A673 (cell line): ENCODE measurements at regions not wholly inside any gene's neighbourhood (a gene's known extent, or its start where the extent isn't known, plus 50 kb on each side); places are given as distances from the start of the nearest gene placed in this dataset.

Source experiments
- BruUV-seq: library from RNA; stranded (reverse); fragments of 400-500 nt; replicated peaks from 2 replicates; lab custom pipeline; 2021; lab: Mats Ljungman, UMichigan
- CTCF ChIA-PET: fragments of 300-600 bp; sonication (Branson Sonifier 250); formaldehyde crosslinking; loops from one replicate; lab custom pipeline; 2022; ENCODE audit warnings: antibody characterized with exemption; lab: Charles Lee
- POLR2A ChIA-PET: fragments of 300-600 bp; sonication (Branson Sonifier 250); formaldehyde crosslinking; loops from one replicate; lab custom pipeline; 2022; ENCODE audit warnings: antibody characterized with exemption; ENCODE audit not compliant: low non-redundant PET; lab: Charles Lee
- DNase-seq: peaks from one replicate; pipeline ENCODE4 v3.0.0-alpha.2; 2015; ENCODE audit warnings: low spot score
- H3K27ac ChIP-seq: fragments of 200-600 bp; sonication (generic); 2 replicates; pipeline ENCODE4 v1.5.1; 2016; ENCODE audit warnings: mixed run types, low read depth, mild to moderate bottlenecking, mixed read lengths, antibody characterized with exemption, low read length; ENCODE audit not compliant: poor library complexity, severe bottlenecking
- H3K27me3 ChIP-seq: fragments of 200-600 bp; sonication (generic); replicated peaks from 2 replicates; pipeline ENCODE4 v1.6.1; 2017; ENCODE audit warnings: mixed run types, low read depth, mild to moderate bottlenecking, mixed read lengths, antibody characterized with exemption, low read length; ENCODE audit not compliant: insufficient read depth, poor library complexity
- H3K36me3 ChIP-seq: fragments of 200-600 bp; sonication (generic); 2 replicates; pipeline ENCODE4 v1.6.1; 2016; ENCODE audit warnings: mixed run types, mild to moderate bottlenecking, mixed read lengths, antibody characterized with exemption, low read length; ENCODE audit not compliant: insufficient read depth, poor library complexity, severe bottlenecking
- H3K4me1 ChIP-seq: fragments of 200-600 bp; sonication (generic); 2 replicates; pipeline ENCODE4 v1.6.1; 2017; ENCODE audit warnings: mixed run types, mild to moderate bottlenecking, mixed read lengths, antibody characterized with exemption, low read length; ENCODE audit not compliant: insufficient read depth, poor library complexity, severe bottlenecking
- H3K4me3 ChIP-seq: fragments of 200-600 bp; sonication (generic); 2 replicates; pipeline ENCODE4 v1.5.1; 2016; ENCODE audit warnings: low read depth, mixed run types, mild to moderate bottlenecking, mixed read lengths, low read length; ENCODE audit not compliant: poor library complexity, severe bottlenecking
- H3K9me3 ChIP-seq: fragments of 200-600 bp; sonication (generic); 2 replicates; pipeline ENCODE4 v1.6.1; 2016; ENCODE audit warnings: mixed run types, low read depth, mild to moderate bottlenecking, mixed read lengths, antibody characterized with exemption, low read length; ENCODE audit not compliant: poor library complexity, severe bottlenecking
- CTCF ChIP-seq: fragments of 300-800, 200-600 bp; sonication (generic); conservative IDR thresholded peaks from 2 replicates; pipeline ENCODE4 v1.5.1; 2017; ENCODE audit warnings: low read depth, mild to moderate bottlenecking, antibody characterized with exemption, low read length, moderate library complexity, mixed read lengths
- EZH2 ChIP-seq: fragments of 200-600 bp; sonication (generic); IDR thresholded peaks from 2 replicates; pipeline ENCODE4 v1.6.1; 2017; ENCODE audit warnings: borderline replicate concordance, low read depth, mild to moderate bottlenecking, mixed read lengths, antibody characterized with exemption, low read length; ENCODE audit not compliant: poor library complexity, severe bottlenecking
- intact Hi-C: fragments of 100-400 bp; cut with micrococcal nuclease; formaldehyde crosslinking; loops from one replicate; pipeline ENCODE4 v1.10.0; 2022; ENCODE audit not compliant: unreplicated experiment

GRCh38 chr22:49101873-49102272, 725.8 kb downstream of the BRD1 start:
- intact Hi-C loops, result no loop called here
- TF ChIP-seq EZH2 (no peak), CTCF (no peak)
- no peak for DNase-seq
- CTCF ChIA-PET, result no interaction called here
- no peak overlapping the region for H3K27ac ChIP-seq
- H3K27me3 ChIP-seq, result no peaks in the 10 kb centered on the region
- POLR2A ChIA-PET, result no interaction called here
- BruUV-seq, result no TSS peak
- no peak overlapping the region for H3K4me3 ChIP-seq
- H3K9me3 ChIP-seq, result no peaks in the 10 kb centered on the region
- H3K4me1 ChIP-seq, result peaks cover 18% of the 10 kb centered on the region
- no peaks in the 10 kb centered on the region for H3K36me3 ChIP-seq

- no TSS peak for BruUV-seq
Measured at GRCh38 chr22:49101225-49101624, 726.4 kb downstream of the BRD1 start.

GRCh38 chr22:49100773-49101172, 726.9 kb downstream of the BRD1 start:
- H3K27ac ChIP-seq, result no peak overlapping the region
- POLR2A ChIA-PET, result no interaction called here
- no TSS peak for BruUV-seq
- intact Hi-C loops, result no loop called here
- no peak for DNase-seq
- no peaks in the 10 kb centered on the region for H3K9me3 ChIP-seq
- no peaks in the 10 kb centered on the region for H3K27me3 ChIP-seq
- no peaks in the 10 kb centered on the region for H3K36me3 ChIP-seq
- TF ChIP-seq EZH2 (no peak), CTCF (no peak)
- H3K4me3 ChIP-seq, result no peak overlapping the region
- peaks cover 18% of the 10 kb centered on the region for H3K4me1 ChIP-seq
- CTCF ChIA-PET, result no interaction called here

More at GRCh38 chr22:49101225-49101624, 726.4 kb downstream of the BRD1 start:
- no peak overlapping the region for H3K27ac ChIP-seq
- POLR2A ChIA-PET, result no interaction called here
- intact Hi-C loops, result no loop called here
- no peaks in the 10 kb centered on the region for H3K36me3 ChIP-seq
- no peaks in the 10 kb centered on the region for H3K9me3 ChIP-seq
- H3K4me1 ChIP-seq, result peaks cover 18% of the 10 kb centered on the region
- H3K27me3 ChIP-seq, result no peaks in the 10 kb centered on the region
- H3K4me3 ChIP-seq, result no peak overlapping the region
- TF ChIP-seq EZH2 (no peak), CTCF (no peak)
- CTCF ChIA-PET, result no interaction called here
- DNase-seq, result no peak
